ENCODE measurements at regions not wholly inside any gene's neighbourhood (a gene's known extent, or its start where the extent isn't known, plus 50 kb on each side); places are given as distances from the start of the nearest gene placed in this dataset.

- Histone ChIP-seq H3K4me1 (no peaks in the 10 kb centered on the region), H3K9me3 (no peaks in the 10 kb centered on the region), H3K27me3 (replicated peaks; ENCODE audit: control insufficient read depth, insufficient read depth, low read length) (no peaks in the 10 kb centered on the region), H3K36me3 (ENCODE audit: control insufficient read depth, insufficient read depth, low read length) (no peaks in the 10 kb centered on the region), H3K4me3 (ENCODE audit: low read depth, low read length) (no peak overlapping the region)
- Mint-ChIP-seq H3K4me3 (ENCODE audit: unreplicated experiment) (no peak overlapping the region), H3K27ac (ENCODE audit: unreplicated experiment) (no peak overlapping the region), H3K9me3 (ENCODE audit: unreplicated experiment) (no peaks in the 10 kb centered on the region), H3K36me3 (ENCODE audit: insufficient read depth, unreplicated experiment) (no peaks in the 10 kb centered on the region), H3K27me3 (ENCODE audit: insufficient read depth, unreplicated experiment) (peaks cover 8% of the 10 kb centered on the region), H3K4me1 (ENCODE audit: low read depth, unreplicated experiment) (no peaks in the 10 kb centered on the region)
- intact Hi-C loops (cut with micrococcal nuclease; ENCODE audit: unreplicated experiment): no loop called here
- TF ChIP-seq CTCF (IDR thresholded peaks at IDR 0.05; ENCODE audit: insufficient read depth in 1 of 2, low read depth in 1 of 2, low read length in 1 of 2, severe bottlenecking in 1 of 2, unreplicated experiment in 1 of 2): no peak
- ChIA-PET POLR2A (no interaction called here), CTCF (no interaction called here)
- DNase-seq: no peak
- BruUV-seq (replicated peaks): no TSS peak
These were observed 191.2 kb downstream of the IDS start for GRCh38 chrX:149313871-149314371.

GRCh38 chrX:149312988-149313387, 192.1 kb downstream of the IDS start:
- DNase-seq: no peak
- no peaks in the 10 kb centered on the region for H3K27me3 ChIP-seq (replicated peaks; ENCODE audit: control insufficient read depth, insufficient read depth, low read length)
- H3K9me3 Mint-ChIP-seq (ENCODE audit: unreplicated experiment): no peaks in the 10 kb centered on the region
- no peaks in the 10 kb centered on the region for H3K9me3 ChIP-seq
- no peaks in the 10 kb centered on the region for H3K36me3 Mint-ChIP-seq (ENCODE audit: insufficient read depth, unreplicated experiment)
- POLR2A ChIA-PET: no interaction called here
- no peaks in the 10 kb centered on the region for H3K36me3 ChIP-seq (ENCODE audit: control insufficient read depth, insufficient read depth, low read length)
- CTCF ChIA-PET: no interaction called here
- no peaks in the 10 kb centered on the region for H3K4me1 Mint-ChIP-seq (ENCODE audit: low read depth, unreplicated experiment)
- no peaks in the 10 kb centered on the region for H3K4me1 ChIP-seq
- H3K27ac Mint-ChIP-seq (ENCODE audit: unreplicated experiment): no peak overlapping the region
- H3K27me3 Mint-ChIP-seq (ENCODE audit: insufficient read depth, unreplicated experiment): peaks cover 8% of the 10 kb centered on the region
- intact Hi-C loops (cut with micrococcal nuclease; ENCODE audit: unreplicated experiment): no loop called here
- no peak overlapping the region for H3K4me3 Mint-ChIP-seq (ENCODE audit: unreplicated experiment)
- no peak overlapping the region for H3K4me3 ChIP-seq (ENCODE audit: low read depth, low read length)
- no peak for TF ChIP-seq CTCF (IDR thresholded peaks at IDR 0.05; ENCODE audit: insufficient read depth in 1 of 2, low read depth in 1 of 2, low read length in 1 of 2, severe bottlenecking in 1 of 2, unreplicated experiment in 1 of 2)
- BruUV-seq (replicated peaks): no TSS peak

- no peak for TF ChIP-seq CTCF (IDR thresholded peaks at IDR 0.05; ENCODE audit: insufficient read depth in 1 of 2, low read depth in 1 of 2, low read length in 1 of 2, severe bottlenecking in 1 of 2, unreplicated experiment in 1 of 2)
- ChIA-PET POLR2A (no interaction called here), CTCF (no interaction called here)
- Mint-ChIP-seq H3K27me3 (ENCODE audit: insufficient read depth, unreplicated experiment) (peaks cover 3% of the 10 kb centered on the region), H3K27ac (ENCODE audit: unreplicated experiment) (no peak overlapping the region), H3K4me3 (ENCODE audit: unreplicated experiment) (no peak overlapping the region), H3K4me1 (ENCODE audit: low read depth, unreplicated experiment) (no peaks in the 10 kb centered on the region), H3K9me3 (ENCODE audit: unreplicated experiment) (no peaks in the 10 kb centered on the region), H3K36me3 (ENCODE audit: insufficient read depth, unreplicated experiment) (no peaks in the 10 kb centered on the region)
- no peaks in the 10 kb centered on the region for H3K36me3 ChIP-seq (ENCODE audit: control insufficient read depth, insufficient read depth, low read length)
- DNase-seq: no peak
- H3K9me3 ChIP-seq: no peaks in the 10 kb centered on the region
- no peaks in the 10 kb centered on the region for H3K27me3 ChIP-seq (replicated peaks; ENCODE audit: control insufficient read depth, insufficient read depth, low read length)
- no peak overlapping the region for H3K4me3 ChIP-seq (ENCODE audit: low read depth, low read length)
- BruUV-seq (replicated peaks): no TSS peak
- H3K4me1 ChIP-seq: no peaks in the 10 kb centered on the region
- intact Hi-C loops (cut with micrococcal nuclease; ENCODE audit: unreplicated experiment): no loop called here
These were observed 193.0 kb downstream of the IDS start for GRCh38 chrX:149312097-149312496.
